H1 (cell line): ENCODE measurements at regions not wholly inside any gene's neighbourhood (a gene's known extent, or its start where the extent isn't known, plus 50 kb on each side); places are given as distances from the start of the nearest gene placed in this dataset.

Experiments used
- CTCF ChIA-PET: fragments of 300-600 bp; sonication (Branson Sonifier 250); formaldehyde crosslinking; loops from one replicate; lab custom pipeline; 2021; ENCODE audit not compliant: partially characterized antibody; lab: Charles Lee
- POLR2A ChIA-PET: fragments of 300-600 bp; sonication (Branson Sonifier 250); formaldehyde crosslinking; loops from one replicate; lab custom pipeline; 2021; ENCODE audit warnings: inconsistent platforms; ENCODE audit not compliant: partially characterized antibody; lab: Charles Lee
- DNase-seq, 2 experiments: peaks; one replicate each; pipeline versions ENCODE4 v3.0.0 to v3.0.0-alpha.2; 2010 to 2022; ENCODE audit warnings: low spot score in 2 of 2, low read depth in 1 of 2, mixed read lengths in 1 of 2
- FAIRE-seq: peaks from 2 replicates; lab custom pipeline; 2011; peaks lifted over from hg19 to GRCh38; lab: Jason Lieb, UNC
- H2AFZ ChIP-seq: 2 replicates; pipeline ENCODE4 v1.8.1; 2012; ENCODE audit warnings: low read length, inconsistent platforms
- H2AK5ac ChIP-seq: 2 replicates; pipeline ENCODE4 v1.6.1; 2013; ENCODE audit warnings: low read depth, low read length
- H2BK120ac ChIP-seq: replicated peaks from 2 replicates; pipeline ENCODE3; 2013; ENCODE audit warnings: low read depth, low read length, inconsistent platforms
- H2BK12ac ChIP-seq: 2 replicates; pipeline ENCODE4 v1.6.1; 2013; ENCODE audit warnings: low read depth, low read length
- H2BK15ac ChIP-seq: 2 replicates; pipeline ENCODE4 v1.6.1; 2013; ENCODE audit warnings: low read length
- H2BK20ac ChIP-seq: 2 replicates; pipeline ENCODE4 v1.6.1; 2013; ENCODE audit warnings: low read length
- H2BK5ac ChIP-seq: 2 replicates; pipeline ENCODE4 v1.6.1; 2013; ENCODE audit warnings: low read depth, low read length
- H3K14ac ChIP-seq: 2 replicates; pipeline ENCODE4 v1.6.1; 2013; ENCODE audit warnings: inconsistent platforms; ENCODE audit not compliant: insufficient read length
- H3K18ac ChIP-seq: 2 replicates; pipeline ENCODE4 v1.6.1; 2013; ENCODE audit warnings: low read length; ENCODE audit errors: extremely low read depth
- H3K23ac ChIP-seq: 2 replicates; pipeline ENCODE4 v1.6.1; 2013; ENCODE audit warnings: inconsistent platforms; ENCODE audit not compliant: insufficient read length
- H3K23me2 ChIP-seq: 2 replicates; pipeline ENCODE4 v1.6.1; 2013; ENCODE audit warnings: low read depth, low read length
- H3K27ac ChIP-seq: 2 replicates; pipeline ENCODE4 v1.6.1; 2011; ENCODE audit warnings: low read depth, low read length, inconsistent platforms
- H3K27me3 ChIP-seq, 4 experiments: replicated peaks in 1 of 4; 1 replicate in 1 of 4; 2 replicates in 3 of 4; pipeline versions ENCODE4 v1.6.1 to v1.8.1; 2011 to 2013; ENCODE audit warnings: low read length in 3 of 4, mild to moderate bottlenecking in 3 of 4, inconsistent platforms in 2 of 4, mixed read lengths in 2 of 4, moderate library complexity in 1 of 4; ENCODE audit not compliant: control insufficient read depth in 3 of 4, insufficient read depth in 3 of 4; ENCODE audit errors: extremely low read depth in 1 of 4
- H3K36me3 ChIP-seq, 4 experiments: 2 replicates each; pipeline versions ENCODE4 v1.6.1 to v1.8.1; 2011 to 2013; ENCODE audit warnings: mild to moderate bottlenecking in 4 of 4, low read length in 3 of 4, moderate library complexity in 2 of 4, control low read depth in 1 of 4, inconsistent platforms in 1 of 4; ENCODE audit not compliant: insufficient read depth in 4 of 4, control insufficient read depth in 2 of 4
- H3K4ac ChIP-seq: replicated peaks from 2 replicates; pipeline ENCODE3; 2013; ENCODE audit warnings: low read length, low read depth, mixed read lengths, inconsistent platforms; ENCODE audit not compliant: insufficient read length
- H3K4me1 ChIP-seq, 4 experiments: replicated peaks in 1 of 4; 1 replicate in 1 of 4; 2 replicates in 3 of 4; pipeline versions ENCODE4 v1.6.1 to v1.8.1; 2011 to 2013; ENCODE audit warnings: low read length in 3 of 4, inconsistent platforms in 2 of 4, mixed read lengths in 1 of 4; ENCODE audit not compliant: insufficient read depth in 4 of 4, control insufficient read depth in 3 of 4
- H3K4me2 ChIP-seq, 2 experiments: 2 replicates each; pipeline versions ENCODE4 v1.6.1 to v1.8.1; 2011 to 2013; ENCODE audit warnings: low read depth in 2 of 2, low read length in 2 of 2, control low read depth in 1 of 2, inconsistent platforms in 1 of 2, mild to moderate bottlenecking in 1 of 2; ENCODE audit not compliant: insufficient read depth in 1 of 2
- H3K4me3 ChIP-seq, 4 experiments: fragments of 200-600, 300-600 bp in 1 of 4; sonication (generic), shearing (Covaris generic), sonication (Bioruptor Twin) in 1 of 4; 2 replicates each; pipeline versions ENCODE4 v1.5.1 to v1.8.1; 2011 to 2016; ENCODE audit warnings: low read length in 4 of 4, low read depth in 3 of 4, control low read depth in 2 of 4, inconsistent platforms in 2 of 4, mild to moderate bottlenecking in 2 of 4, mixed read lengths in 1 of 4, moderate library complexity in 1 of 4; ENCODE audit not compliant: insufficient read depth in 2 of 4; ENCODE audit errors: extremely low read depth in 1 of 4
- H3K56ac ChIP-seq: replicated peaks from 2 replicates; pipeline ENCODE3; 2013; ENCODE audit warnings: low read depth, mild to moderate bottlenecking, mixed read lengths, low read length, inconsistent platforms; ENCODE audit not compliant: insufficient read length
- H3K79me1 ChIP-seq: 2 replicates; pipeline ENCODE4 v1.6.1; 2013; ENCODE audit warnings: low read depth, low read length, control low read depth
- H3K79me2 ChIP-seq, 2 experiments: 2 replicates each; pipeline versions ENCODE4 v1.6.1 to v1.8.1; 2012 to 2013; ENCODE audit warnings: low read length in 2 of 2, mild to moderate bottlenecking in 2 of 2, inconsistent platforms in 1 of 2; ENCODE audit not compliant: insufficient read depth in 2 of 2, control insufficient read depth in 1 of 2
- H3K9ac ChIP-seq, 4 experiments: replicated peaks in 1 of 4; 1 replicate in 1 of 4; 2 replicates in 3 of 4; pipeline versions ENCODE4 v1.6.1 to v1.8.1; 2011 to 2013; ENCODE audit warnings: low read depth in 3 of 4, low read length in 3 of 4, control low read depth in 2 of 4, mild to moderate bottlenecking in 2 of 4, moderate library complexity in 2 of 4, inconsistent platforms in 1 of 4; ENCODE audit errors: extremely low read depth in 1 of 4
- H3K9me3 ChIP-seq, 2 experiments: 2 replicates each; pipeline versions ENCODE4 v1.6.1 to v1.8.1; 2012 to 2013; ENCODE audit warnings: mild to moderate bottlenecking in 2 of 2, moderate library complexity in 2 of 2, control low read depth in 1 of 2, inconsistent platforms in 1 of 2, low read depth in 1 of 2, low read length in 1 of 2, mixed read lengths in 1 of 2; ENCODE audit not compliant: insufficient read depth in 2 of 2
- H4K20me1 ChIP-seq, 2 experiments: replicated peaks in 1 of 2; 2 replicates each; pipeline versions ENCODE3 to v1.8.1; 2011 to 2013; ENCODE audit warnings: inconsistent platforms in 2 of 2, low read length in 2 of 2, mild to moderate bottlenecking in 1 of 2; ENCODE audit not compliant: insufficient read depth in 2 of 2, control insufficient read depth in 1 of 2
- H4K5ac ChIP-seq: 2 replicates; pipeline ENCODE4 v1.6.1; 2013; ENCODE audit warnings: low read length, low read depth, mixed read lengths, inconsistent platforms; ENCODE audit not compliant: insufficient read length
- H4K8ac ChIP-seq: 2 replicates; pipeline ENCODE4 v1.8.0; 2013; ENCODE audit warnings: mild to moderate bottlenecking, moderate library complexity, low read length, inconsistent platforms; ENCODE audit not compliant: insufficient read depth; ENCODE audit errors: extremely low read depth
- H4K91ac ChIP-seq: replicated peaks from 2 replicates; pipeline ENCODE3; 2013; ENCODE audit warnings: low read length, mixed read lengths, inconsistent platforms; ENCODE audit not compliant: insufficient read length
- CEBPB ChIP-seq: IDR thresholded peaks from 2 replicates; pipeline ENCODE4 v1.6.1; 2012; ENCODE audit warnings: low read depth, low read length
- JUN ChIP-seq: IDR thresholded peaks from 2 replicates; pipeline ENCODE4 v1.6.1; 2011; ENCODE audit warnings: low read depth, mild to moderate bottlenecking, improper control_type of control experiment, low read length
- KDM5A ChIP-seq: fragments of 200-600 bp; IDR thresholded peaks from 2 replicates; pipeline ENCODE4 v1.7.1; 2012; ENCODE audit warnings: mild to moderate bottlenecking, low read length, inconsistent platforms, mixed read lengths
- SP1 ChIP-seq: IDR thresholded peaks from 2 replicates; pipeline ENCODE4 v1.6.1; 2011; ENCODE audit warnings: low read depth, low read length
- YY1 ChIP-seq: IDR thresholded peaks from 2 replicates; pipeline ENCODE4 v1.6.1; 2011; ENCODE audit warnings: low read depth, mild to moderate bottlenecking, low read length
- WGBS, 2 experiments: shearing (Covaris generic) in 1 of 2; methylation state at CpG; one replicate each; pipeline versions ENCODE4 v1.1.6 to v1.1.7; 2013 to 2015; ENCODE audit warnings: low lambda C conversion rate in 2 of 2, mixed read lengths in 2 of 2, inconsistent platforms in 1 of 2, low coverage in 1 of 2, missing lambda C conversion rate in 1 of 2; ENCODE audit not compliant: insufficient replicate concordance in 2 of 2, insufficient coverage in 1 of 2, insufficient read length in 1 of 2; ENCODE audit errors: extremely low coverage in 1 of 2, missing lambda C conversion rate in 1 of 2; 5-methylcytosine and 5-hydroxymethylcytosine counted together

DNA sequence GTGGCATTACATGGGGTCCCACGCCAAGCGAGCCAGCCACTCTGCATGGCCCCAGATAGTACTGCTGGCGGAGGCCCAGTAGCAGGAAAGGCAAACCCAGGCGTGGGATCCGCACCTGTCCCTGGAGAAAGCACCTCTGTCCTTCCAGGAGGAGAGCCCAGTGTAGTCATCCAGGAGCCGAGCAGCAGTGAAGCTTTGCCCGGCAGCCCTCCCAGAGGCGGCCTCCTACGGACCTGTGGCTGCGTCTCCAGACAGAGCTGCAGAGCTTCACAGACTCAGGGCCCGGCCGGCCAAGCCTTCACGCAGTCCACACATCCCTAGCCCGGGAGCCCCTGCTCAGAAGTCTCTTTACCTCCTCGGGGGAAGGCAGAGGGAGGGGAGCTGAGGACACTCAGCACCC, 100.8 kb upstream of the PPP1R26 start:
- Histone ChIP-seq H3K18ac (no peak overlapping the region), H2BK5ac (no peak overlapping the region), H4K20me1 (no peaks in the 10 kb centered on the region), H3K9me3 (no peaks in the 10 kb centered on the region), H3K27ac (no peak overlapping the region), H4K8ac (no peak overlapping the region), H3K27me3 (no peaks in the 10 kb centered on the region), H3K4me2 (no peak overlapping the region), H3K79me2 (no peaks in the 10 kb centered on the region), H3K4me3 (no peak overlapping the region), H3K4ac (no peak overlapping the region), H2AK5ac (no peak overlapping the region), H3K79me1 (no peaks in the 10 kb centered on the region), H3K23me2 (no peaks in the 10 kb centered on the region), H4K5ac (no peak overlapping the region), H2BK120ac (no peak overlapping the region), H3K14ac (no peak overlapping the region), H2BK15ac (no peak overlapping the region), H3K23ac (no peak overlapping the region), H3K9ac (no peak overlapping the region), H2AFZ (no peak overlapping the region), H3K56ac (no peak overlapping the region), H4K91ac (no peak overlapping the region), H2BK12ac (no peak overlapping the region), H2BK20ac (no peak overlapping the region), H3K36me3 (no peaks in the 10 kb centered on the region), H3K4me1 (no peaks in the 10 kb centered on the region; a peak in 2 of 7 replicates)
- no peak for FAIRE-seq
- WGBS, 2 experiments = 94% methylated on average over 15 of the region's 15 CpGs; no CpG with 5 or more reads in 1 of the 2 experiments
- CTCF ChIA-PET = interaction anchor here (0.7 to 1.4 kb wide), 5 partner anchors 9 to 174 kb away, joined by 3 read pairs; no protein-coding TSS in a partner anchor
- POLR2A ChIA-PET = no interaction called here
- no peak for DNase-seq
- TF ChIP-seq CEBPB (no peak), KDM5A (no peak), JUN (no peak), SP1 (no peak), YY1 (no peak)
